GM18502 (cell line): ENCODE measurements at regions not wholly inside any gene's neighbourhood (a gene's known extent, or its start where the extent isn't known, plus 50 kb on each side); places are given as distances from the start of the nearest gene placed in this dataset.

Experiments
- ATAC-seq: cut with Tn5 transposase; IDR thresholded peaks from one replicate; pipeline ENCODE4 v1.9.1; 2021; ENCODE audit warnings: mild to moderate bottlenecking; ENCODE audit not compliant: unreplicated experiment, poor library complexity

DNA sequence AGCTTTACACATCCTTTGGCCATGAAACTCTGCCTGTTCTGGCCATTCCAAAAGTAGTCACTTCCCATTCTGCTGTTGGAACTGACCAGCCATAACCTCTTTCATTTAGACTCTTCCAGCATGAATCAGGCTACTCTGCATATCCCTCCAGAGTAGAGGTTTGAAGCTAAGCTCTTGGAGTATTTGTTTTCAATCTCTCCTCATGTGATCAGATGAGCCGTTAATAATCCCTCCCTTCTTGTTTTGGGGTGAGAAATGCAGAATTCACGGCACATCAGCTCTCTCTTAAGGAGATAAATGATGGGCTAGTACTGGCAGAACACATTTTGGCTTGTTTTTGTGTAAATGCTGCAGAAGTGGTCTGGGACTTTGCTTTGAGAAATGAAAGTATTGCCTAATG lies 519.9 kb downstream of the PCDH17 start:
- ATAC-seq: no peak

DNA sequence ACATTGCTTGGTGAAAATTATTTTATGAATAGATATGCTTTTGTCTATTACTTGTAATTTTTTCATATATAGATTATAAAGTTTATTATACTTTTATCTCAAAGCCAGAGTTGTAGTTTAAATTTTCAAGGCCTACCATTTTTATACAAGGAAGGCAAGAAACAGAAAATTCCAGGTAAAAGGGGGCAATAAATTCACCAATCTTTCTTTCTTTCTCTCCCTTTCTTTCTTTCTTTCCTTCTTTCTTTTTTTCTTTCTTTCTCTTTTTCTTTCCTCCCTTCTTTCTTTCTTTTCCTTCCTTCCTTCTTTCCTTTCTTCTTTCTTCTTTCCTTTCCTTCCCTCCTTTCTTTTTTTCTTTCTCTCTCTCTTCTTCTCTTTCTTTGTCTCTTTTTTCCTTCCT lies 529.4 kb downstream of the PCDH17 start:
- ATAC-seq: no peak

DNA sequence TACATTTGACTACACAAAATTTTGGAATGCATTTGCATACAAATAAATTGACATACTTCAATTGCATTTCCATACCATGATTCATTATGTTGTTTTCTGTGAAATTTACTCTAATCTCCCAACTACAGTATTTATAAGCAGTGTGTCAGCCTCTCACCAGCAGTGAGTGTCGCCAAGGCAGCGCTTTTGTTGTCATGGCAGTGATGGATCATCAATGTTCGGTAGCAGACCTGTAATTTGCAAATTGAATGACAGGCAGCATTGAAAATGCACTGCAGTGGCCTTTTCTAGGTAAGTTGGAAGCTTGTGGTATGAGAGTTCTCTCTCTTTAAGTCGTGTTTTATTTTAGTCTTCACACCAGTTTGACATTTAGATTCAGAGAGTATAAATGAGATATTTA lies 534.1 kb downstream of the PCDH17 start:
- ATAC-seq: no peak

DNA sequence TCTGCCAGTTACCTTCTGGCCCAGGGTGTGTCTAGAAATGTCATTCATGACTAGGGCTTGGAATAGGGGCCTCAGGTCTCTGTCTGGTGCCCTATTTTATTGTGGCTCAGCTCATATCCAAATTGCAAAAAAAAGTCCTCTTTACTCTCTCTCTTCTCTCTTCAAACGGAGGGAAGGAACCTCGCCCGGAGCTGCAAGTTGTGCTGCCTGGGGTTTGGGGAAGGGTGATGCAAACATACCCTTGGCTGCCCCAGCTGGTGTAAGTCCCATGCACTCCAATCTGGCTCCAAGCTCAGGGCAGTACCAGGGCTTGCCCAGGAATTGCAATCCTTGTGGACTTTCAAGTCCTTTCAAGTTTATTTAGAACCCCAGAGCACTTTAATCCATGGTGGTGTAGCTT lies 549.6 kb downstream of the PCDH17 start:
- no peak for ATAC-seq

DNA sequence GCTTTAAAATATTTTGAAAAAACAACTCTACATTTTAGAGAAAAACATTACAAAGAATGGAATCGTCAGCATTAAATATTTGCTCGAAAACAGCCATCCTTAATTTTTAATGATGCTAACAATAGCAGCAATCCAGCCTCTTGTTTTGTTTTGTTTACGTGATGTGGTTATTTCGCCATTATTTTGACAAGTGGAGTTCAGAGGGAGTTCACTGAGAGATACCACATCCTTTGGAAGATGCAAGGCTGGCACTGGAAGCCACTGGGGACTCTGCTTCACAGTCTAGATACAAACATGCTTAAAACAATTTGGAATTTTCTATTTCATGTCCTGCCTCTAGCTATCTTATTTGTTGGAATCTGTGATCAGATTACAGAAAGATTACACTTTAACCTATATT lies 556.3 kb downstream of the PCDH17 start:
- ATAC-seq: no peak

DNA sequence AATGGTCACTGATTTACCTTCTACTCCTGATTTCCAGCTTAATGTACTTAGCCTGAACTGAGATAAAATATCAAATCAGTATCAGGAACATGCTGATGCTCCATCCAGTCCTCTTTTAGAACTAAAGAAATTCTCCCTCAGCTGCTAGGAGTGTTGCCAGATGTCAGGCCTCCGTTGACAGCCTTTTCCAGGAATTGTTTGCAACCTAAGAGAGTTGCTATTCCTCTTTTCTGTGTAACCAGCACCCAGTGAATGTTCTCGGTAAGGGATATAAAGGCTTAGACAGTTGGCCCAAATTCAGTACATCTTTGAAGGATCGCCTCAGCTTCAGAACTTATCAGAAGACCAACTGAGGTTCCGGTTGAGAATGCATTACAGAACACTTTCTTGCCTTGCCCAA lies 559.0 kb downstream of the PCDH17 start:
- no peak for ATAC-seq

DNA sequence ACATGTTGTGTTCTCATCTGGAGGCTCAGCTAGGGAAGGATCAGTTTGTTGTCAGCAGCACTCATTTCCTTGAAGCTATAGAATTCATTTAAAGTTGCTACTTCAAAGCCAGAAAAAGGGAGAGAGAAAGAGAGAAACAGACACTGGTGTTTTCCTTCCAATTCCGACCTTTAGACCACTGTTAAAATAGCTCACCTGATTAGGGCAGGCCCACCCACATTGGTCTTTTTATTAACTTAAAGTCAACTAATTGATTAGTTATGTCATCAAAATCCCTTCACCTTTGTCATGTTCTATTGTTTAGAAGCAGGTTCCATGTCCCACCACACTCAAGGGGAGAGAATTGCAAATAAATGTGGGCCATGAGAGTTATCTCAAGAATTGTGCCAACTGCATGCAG lies 560.2 kb downstream of the PCDH17 start:
- ATAC-seq: no peak

DNA sequence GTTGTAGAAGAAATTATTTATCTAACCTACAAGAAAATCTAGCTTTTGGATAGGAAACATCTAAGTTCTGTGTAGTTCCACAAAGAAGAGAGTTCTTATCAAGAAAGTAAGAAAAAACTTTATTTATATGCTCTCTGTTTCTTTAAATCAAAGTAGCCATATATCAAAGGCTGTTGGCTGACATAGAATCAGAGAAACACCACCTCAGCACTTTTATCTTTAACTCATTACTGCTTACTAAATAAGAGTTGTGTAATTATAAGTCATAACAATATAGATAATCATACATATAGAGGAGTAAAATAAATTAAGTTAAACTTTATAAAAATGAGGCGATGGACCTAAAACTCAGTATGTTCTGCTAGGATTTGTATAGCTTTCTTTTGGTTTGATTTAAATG lies 570.6 kb downstream of the PCDH17 start:
- no peak for ATAC-seq

DNA sequence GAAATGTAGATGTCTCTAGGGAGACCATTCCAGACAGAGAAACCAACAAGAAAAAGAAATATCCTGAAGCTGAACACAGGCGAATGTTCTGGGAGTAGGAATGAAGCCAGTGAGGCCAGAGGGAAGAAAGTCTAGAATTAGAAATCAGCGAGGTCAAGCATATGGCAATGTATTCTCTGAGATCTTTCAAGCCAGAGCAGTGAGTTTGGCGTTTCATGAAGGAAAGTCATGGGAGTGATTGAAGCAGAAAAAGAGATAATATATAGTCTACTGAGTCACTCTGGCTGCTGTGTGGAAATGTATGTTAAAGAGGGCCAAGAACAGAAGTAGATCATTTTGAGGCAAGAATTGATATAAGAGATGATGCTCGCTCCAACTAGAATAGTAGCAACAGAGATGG lies 576.0 kb downstream of the PCDH17 start:
- no peak for ATAC-seq

DNA sequence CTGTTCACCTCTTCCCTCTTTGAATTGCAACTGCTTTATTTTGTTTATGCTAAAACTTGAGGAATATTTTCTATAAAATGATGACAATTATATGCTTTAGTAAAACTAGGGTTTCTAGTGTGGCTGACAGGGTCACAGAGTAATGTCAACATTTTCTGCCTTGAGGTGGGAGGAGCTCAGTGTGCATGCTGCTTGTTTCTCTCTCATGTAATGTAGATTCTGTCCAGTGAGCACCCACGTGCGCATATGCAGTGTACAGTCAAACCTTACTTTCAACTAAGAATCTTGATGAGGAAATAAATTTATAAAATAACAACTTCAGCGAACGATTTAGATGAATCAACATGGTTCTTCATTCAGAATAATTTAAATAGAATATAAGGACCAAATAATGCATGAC lies 603.9 kb downstream of the PCDH17 start:
- no peak for ATAC-seq

DNA sequence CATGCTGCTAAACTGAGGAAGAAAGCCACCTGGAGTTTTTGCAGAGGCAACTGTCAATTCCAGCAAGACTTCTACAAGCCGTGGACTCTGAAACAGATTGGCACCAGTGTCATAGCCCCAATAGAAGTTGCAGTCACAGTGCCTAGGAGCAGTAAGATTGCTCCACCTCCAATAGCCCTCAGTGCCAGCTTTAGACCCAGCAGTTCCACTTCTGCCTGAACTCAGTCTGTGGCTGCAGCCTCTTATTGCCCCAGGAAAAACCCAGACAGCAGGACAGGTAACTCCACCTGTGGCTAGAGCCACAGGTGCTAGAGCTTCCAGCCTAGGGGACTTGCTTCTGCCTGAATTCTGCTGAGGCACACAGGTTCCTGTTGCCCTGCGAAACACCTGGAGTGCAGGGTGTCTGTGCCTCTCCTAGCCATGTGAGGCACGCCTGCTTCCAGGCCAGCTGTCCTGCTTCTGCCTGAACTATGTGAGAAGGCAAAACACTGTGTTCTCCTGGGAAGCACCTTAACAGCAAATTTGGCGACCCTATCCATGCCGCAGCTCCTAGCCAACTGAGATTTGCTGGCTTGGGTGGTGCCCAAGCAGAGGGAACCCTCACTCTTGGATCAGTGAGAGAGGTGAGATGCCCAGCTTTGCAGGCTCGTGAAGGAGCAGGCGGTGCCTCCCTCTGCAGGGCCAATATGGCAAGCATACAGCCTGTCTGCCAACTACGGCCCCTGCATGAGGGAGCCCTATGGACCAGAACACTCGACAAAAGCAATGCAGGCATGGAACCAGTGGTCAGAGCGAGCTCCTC lies 607.6 kb downstream of the PCDH17 start:
- ATAC-seq: no peak

DNA sequence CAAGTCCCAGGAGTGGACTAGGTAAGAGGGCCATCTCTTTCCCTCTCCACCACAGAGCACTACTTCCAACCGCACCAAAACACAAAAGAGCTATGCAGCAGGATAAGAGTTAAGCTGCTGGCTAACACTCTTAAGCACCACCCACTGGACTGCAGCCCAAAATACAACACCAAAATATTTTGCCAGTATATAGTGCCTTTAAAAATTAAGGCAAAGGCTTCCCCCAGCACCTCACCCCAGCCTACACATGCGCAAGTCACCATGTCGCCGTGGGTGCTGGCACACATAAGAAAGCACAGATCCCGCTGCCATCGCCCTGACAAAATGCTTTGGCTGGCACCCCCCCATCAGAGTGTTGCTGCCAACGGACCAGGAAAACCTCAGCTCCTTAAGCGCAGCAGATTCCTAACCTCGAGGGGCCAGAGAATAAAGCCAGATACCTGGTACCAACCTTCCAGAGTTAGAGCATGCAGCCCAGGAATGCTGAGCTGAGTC lies 608.3 kb downstream of the PCDH17 start:
- no peak for ATAC-seq

DNA sequence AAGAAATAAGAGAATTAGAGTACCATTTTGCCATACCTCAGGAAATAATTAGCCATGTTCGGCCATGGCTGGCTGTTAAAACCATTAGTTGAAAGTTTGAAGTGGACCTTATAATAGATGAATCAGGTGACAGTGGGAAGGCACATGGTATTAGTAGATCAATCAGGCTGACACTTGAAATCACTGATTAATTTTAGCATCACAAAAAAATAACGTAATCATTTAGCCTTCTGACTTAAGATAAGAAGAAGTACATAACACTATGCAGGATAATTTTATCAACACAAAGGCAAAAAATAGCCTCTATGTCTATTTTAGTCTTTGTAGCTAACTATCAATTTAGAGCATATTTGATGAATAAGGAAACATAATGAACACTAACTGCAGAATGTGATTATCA lies 615.5 kb downstream of the PCDH17 start:
- no peak for ATAC-seq

DNA sequence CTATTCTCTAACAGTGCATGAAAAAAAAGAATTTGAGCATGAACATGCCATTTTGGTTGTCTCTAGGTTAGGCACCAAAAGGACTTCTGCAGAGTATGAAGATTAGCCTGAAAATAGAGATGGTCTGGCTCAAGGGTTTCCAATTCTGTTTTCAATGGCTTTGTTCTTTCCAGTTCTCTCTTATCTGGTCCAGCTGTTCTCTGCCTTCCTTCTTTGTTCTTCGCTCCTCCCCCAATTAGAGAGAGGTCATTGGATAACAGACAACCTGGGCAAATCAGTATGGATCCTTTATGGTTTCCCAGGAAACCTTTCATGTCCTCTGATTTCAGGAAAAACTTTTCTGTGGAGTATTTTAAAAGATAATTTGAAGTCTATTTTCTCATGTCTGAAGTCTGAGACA lies 623.4 kb downstream of the PCDH17 start:
- no peak for ATAC-seq

DNA sequence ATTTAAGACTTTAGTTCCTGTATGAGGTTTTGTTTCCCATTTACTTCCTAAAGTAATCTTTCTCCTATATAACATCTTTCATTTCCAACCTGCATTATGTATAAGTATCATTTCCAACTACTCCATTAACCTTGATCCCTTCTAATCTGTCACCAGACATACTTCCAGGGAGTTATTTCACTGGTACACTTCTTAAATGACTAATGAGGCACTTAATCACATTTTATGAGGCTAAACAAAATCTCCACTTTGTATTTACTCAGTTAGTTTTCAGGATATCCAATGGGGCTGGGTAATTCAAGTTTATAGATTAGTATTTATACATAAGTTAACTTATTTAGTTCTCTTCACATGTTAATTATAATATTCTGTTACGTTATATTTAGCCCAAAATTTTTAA lies 634.7 kb downstream of the PCDH17 start:
- ATAC-seq: no peak

DNA sequence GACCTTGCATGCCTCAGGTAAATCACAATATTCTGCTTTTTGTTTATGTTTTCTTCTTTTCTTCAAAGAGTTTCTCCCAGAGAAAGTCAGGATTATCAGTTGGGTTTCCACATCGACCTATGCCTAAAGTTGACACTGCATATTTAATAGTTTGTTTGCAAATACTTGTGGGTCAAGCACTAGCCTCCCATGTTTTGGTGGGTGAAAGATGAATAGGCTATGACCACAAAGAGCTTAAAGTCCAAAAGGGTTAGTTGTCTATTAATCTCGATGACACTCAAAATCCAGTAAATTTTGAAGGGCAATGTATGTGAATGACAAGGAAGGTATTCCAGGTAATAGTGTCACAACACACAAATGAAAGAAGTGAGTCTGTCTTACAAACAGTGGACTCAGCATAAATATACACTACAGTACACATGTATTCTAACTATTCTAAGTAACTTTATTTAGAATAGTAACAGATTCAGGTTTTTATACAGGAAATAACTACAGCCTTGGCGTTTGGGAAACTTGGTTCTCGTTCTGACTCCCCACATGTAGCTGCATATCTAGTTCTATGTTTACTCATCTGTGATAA lies 667.1 kb downstream of the PCDH17 start:
- no peak for ATAC-seq

DNA sequence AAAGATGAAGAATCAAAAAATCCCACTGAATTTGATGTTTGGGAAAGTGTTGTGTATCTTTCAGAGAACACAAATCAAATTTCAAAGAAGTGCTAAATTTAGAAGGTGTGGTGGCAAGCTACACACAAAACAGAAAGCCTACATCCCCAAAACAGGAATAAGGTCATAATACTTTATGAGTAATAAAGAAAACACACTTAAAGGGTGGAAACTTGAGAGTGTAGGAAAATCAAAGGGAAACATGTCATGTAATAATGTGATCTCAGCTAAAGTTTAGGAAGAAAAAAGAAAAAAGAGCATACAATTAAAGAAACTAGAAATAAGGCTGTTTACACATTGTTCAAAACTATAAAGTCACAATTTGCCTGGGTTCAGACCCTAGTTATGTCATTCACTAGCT lies 668.7 kb downstream of the PCDH17 start:
- ATAC-seq: no peak

DNA sequence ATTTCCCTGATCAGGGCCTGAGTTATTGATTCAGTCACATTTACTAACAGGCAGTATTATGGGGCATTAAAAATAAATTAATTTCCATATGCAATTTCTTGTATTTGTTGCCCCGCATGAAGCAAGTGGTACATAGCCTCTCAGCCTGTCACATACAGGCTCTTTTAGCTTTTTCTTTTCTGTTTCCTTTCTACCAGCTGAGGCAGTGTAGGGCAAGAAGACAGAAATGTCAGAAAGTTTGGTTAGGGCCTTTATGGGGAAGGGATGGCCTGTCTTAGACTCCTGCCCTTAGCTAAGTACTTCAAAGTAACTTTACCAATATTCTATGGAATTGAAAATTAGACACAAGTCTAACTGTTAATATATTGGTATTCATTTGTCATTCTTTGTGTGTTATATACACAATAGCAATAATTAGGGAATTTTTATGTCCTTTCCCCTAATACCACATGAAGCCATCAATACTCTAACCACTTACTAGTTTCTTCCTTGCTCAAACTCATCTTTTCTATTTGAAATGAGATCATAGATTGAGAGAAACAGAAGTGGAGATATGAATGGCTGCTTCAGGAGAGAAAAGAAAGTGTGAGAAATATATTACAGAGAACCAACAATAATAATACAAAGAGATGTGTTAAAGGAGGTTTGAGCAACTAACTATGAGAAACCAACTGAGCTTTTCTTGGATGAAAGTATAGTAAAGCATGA lies 669.6 kb downstream of the PCDH17 start:
- ATAC-seq: no peak

DNA sequence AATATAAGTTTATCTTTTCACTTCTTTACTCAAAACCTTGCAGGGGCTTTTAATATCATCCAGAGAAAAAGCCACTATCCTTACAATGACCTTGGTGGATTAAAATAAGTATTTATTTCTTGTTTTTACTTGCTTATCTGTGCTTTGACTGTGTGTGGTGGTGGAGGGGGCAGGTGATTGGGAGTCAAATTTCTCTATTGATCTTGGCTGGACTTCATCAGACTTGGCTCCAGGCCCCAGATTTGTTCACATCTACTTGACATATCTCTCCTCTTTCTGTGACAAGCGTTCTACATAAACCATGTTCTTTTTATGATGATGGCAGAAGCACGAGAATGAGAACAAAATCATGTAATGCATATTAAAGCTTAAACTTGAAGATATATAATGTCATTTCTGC lies 670.8 kb downstream of the PCDH17 start:
- no peak for ATAC-seq

DNA sequence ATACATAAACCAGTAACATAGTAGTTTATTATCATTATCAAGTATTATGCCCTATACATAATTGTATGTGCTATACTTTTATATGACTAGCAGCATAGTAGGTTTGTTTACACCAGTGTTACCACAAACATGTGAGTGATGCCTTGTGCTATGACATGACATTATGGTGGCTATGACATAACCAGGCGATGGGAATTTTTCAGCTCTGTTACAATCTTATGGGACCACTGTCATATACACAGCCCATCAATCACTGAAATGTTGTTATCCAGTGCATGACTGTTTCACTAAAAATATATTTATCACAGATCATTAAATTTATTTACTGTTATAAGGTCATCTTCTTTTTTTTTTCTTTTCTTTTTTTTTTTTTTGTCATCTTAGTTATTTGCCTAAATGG lies 674.5 kb downstream of the PCDH17 start:
- no peak for ATAC-seq

DNA sequence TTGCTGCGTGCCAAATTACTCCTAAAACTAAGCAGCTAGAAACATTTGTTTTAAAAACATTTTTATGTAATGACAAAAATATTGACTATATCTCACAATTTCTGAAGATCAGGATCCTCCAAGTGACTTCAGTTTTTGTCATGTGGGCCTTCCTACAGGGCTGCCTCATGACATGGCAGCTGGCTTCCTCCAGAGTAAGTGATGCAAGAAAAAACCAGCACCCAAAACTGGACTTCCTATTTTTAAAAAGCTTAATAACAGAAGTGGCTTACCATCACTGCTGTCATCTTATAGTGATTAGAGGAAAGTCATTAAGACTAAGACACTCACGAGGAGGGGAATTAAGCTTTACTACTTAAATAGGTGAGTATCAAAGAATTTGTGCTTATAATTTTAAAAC lies 681.7 kb downstream of the PCDH17 start:
- ATAC-seq: no peak
